ENCODE measurements at regions not wholly inside any gene's neighbourhood (a gene's known extent, or its start where the extent isn't known, plus 50 kb on each side); places are given as distances from the start of the nearest gene placed in this dataset.

DNA sequence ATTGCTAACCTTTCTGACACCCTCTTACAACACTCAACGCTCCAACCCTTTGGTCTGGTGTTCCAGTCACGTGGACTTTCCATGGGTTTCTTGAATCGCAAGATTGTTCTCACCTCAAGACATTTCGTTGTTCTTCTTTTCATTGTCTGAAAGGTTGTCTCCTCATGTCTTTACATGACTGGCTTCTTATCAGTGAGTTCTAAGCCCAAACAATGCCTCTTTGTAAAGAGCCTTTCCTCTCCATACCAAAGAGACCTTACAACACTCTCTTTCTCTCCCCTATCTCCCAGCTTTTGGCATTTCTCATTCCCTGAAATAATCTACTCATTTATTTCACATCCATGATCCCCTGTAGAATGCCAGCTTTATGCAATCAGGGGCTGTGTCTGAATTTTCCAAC lies 1144.8 kb downstream of the AACS start:
- TF ChIP-seq, protein P1, sequence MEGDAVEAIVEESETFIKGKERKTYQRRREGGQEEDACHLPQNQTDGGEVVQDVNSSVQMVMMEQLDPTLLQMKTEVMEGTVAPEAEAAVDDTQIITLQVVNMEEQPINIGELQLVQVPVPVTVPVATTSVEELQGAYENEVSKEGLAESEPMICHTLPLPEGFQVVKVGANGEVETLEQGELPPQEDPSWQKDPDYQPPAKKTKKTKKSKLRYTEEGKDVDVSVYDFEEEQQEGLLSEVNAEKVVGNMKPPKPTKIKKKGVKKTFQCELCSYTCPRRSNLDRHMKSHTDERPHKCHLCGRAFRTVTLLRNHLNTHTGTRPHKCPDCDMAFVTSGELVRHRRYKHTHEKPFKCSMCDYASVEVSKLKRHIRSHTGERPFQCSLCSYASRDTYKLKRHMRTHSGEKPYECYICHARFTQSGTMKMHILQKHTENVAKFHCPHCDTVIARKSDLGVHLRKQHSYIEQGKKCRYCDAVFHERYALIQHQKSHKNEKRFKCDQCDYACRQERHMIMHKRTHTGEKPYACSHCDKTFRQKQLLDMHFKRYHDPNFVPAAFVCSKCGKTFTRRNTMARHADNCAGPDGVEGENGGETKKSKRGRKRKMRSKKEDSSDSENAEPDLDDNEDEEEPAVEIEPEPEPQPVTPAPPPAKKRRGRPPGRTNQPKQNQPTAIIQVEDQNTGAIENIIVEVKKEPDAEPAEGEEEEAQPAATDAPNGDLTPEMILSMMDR (IDR thresholded peaks at IDR 0.05; ENCODE audit: low read depth, low read length, missing control alignments), result no peak
- no peak for DNase-seq (ENCODE audit: extremely low read depth, low read depth)
- H3K4me3 ChIP-seq (replicated peaks; ENCODE audit: low read depth, low read length), result no peak overlapping the region

DNA sequence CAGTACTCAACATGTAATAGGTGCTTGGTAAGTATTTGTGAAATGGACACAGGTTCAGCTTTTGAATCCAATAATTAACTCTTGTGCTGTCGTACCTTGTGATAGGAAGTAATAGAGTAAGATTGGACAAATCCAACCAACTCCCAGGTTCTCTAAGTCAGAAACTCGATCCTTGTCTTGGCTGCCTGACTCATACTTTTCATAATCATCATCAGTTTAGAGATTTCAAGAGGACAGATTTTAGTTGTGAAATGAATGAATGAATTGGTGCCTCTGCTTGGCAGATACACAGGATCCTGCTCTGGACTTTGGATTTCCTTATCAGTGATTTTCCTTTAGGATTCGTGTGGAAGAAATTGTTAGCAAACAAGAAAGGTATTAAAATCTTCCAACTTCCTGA lies 1145.2 kb downstream of the AACS start:
- no peak overlapping the region for H3K4me3 ChIP-seq (replicated peaks; ENCODE audit: low read depth, low read length)
- TF ChIP-seq, protein P1 (IDR thresholded peaks at IDR 0.05; ENCODE audit: low read depth, low read length, missing control alignments), result no peak
- no peak for DNase-seq (ENCODE audit: extremely low read depth, low read depth)

DNA sequence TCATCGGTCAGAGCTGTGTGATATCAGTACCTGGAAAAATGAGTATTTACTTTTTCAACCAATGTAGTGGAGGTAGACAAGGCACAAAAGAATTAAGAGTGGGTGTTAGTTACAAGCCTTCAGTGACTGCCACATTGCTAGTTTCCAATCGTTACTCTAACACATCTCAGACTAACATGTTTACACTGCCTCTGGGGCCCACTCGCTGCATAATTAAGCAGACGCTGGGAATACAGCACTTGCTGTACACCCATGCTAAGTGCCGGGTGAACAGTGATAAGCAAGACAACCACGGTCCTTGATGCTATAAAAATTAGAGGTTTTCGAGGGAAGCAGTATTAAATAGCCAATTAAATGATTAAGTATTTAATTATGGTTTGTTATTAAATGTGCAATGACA lies 1147.6 kb downstream of the AACS start:
- no peak for DNase-seq (ENCODE audit: extremely low read depth, low read depth)
- no peak overlapping the region for H3K4me3 ChIP-seq (replicated peaks; ENCODE audit: low read depth, low read length)
- TF ChIP-seq, protein P1 (IDR thresholded peaks at IDR 0.05; ENCODE audit: low read depth, low read length, missing control alignments), result no peak

DNA sequence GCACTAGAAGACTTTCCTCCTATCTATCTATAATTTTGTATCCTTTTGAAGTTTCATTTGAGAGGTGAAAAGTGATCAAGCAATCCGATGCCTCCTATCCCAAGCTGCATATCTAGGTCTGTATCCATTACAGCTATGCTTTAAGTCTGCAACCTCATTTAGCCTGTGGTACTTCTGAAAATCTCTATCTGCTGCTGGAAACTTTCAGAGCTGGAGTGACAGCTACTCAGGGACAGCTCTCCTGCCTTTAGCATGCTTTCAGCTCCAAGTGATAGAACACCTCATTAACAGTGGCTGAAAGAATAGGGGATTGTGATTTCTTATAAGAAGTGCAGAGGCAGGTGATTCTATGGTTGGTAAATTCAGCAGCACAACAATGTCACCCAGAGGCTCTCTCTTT lies 1153.5 kb downstream of the AACS start:
- no peak overlapping the region for H3K4me3 ChIP-seq (replicated peaks; ENCODE audit: low read depth, low read length)
- TF ChIP-seq, protein P1 (IDR thresholded peaks at IDR 0.05; ENCODE audit: low read depth, low read length, missing control alignments), result no peak
- DNase-seq (ENCODE audit: extremely low read depth, low read depth), result no peak

DNA sequence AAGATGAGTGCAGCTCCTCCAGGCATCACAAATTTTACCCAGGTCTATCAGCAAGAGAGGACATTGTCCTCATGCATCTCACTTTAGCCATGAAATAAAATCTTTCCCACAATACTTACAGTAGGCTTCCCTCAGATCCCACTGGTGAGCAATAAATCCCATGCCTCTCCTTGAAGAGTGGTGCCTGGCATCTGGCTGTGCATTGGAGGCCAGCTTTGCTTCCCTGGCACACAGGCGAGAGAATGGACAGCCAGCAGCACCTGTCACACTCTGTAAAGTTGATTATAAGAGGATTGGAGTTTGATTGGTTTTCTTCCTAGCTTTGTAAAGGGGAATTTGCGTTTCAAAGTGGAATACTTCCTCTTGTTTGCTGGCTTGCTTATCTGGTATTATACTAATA lies 1153.9 kb downstream of the AACS start:
- DNase-seq (ENCODE audit: extremely low read depth, low read depth), result no peak
- TF ChIP-seq, protein P1 (IDR thresholded peaks at IDR 0.05; ENCODE audit: low read depth, low read length, missing control alignments), result no peak
- no peak overlapping the region for H3K4me3 ChIP-seq (replicated peaks; ENCODE audit: low read depth, low read length)

DNA sequence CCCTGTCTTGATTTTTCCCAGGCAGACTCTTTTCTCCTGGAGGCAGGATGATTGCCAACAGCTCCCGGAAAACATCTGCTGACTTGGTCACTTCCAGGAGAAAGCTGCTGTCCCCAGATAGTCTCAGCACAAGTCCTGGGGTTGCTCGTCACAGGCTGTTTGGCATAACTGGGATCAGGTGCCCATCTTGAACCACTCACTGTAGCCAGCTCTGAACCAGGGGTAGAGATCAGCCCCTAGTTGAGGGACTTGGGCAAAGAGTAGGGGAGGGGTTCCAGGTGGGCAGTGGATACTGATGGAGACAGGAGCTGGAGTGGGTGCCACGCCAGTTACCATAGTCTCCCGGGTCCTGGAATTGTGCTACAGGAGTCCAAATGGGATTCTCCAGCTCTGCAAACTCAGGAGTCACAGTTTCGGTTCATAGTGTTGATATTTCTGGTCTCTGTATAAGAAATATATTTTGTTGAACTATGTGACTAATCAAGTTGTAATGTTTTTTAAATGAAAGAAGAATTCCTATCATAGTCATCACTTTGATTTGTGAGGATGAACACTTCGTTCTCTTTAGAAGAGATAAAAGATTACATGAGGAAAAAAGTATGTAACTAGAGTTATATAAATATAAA lies 1154.5 kb downstream of the AACS start:
- H3K4me3 ChIP-seq (replicated peaks; ENCODE audit: low read depth, low read length), result no peak overlapping the region
- TF ChIP-seq, protein P1 (IDR thresholded peaks at IDR 0.05; ENCODE audit: low read depth, low read length, missing control alignments), result no peak
- no peak for DNase-seq (ENCODE audit: extremely low read depth, low read depth)

DNA sequence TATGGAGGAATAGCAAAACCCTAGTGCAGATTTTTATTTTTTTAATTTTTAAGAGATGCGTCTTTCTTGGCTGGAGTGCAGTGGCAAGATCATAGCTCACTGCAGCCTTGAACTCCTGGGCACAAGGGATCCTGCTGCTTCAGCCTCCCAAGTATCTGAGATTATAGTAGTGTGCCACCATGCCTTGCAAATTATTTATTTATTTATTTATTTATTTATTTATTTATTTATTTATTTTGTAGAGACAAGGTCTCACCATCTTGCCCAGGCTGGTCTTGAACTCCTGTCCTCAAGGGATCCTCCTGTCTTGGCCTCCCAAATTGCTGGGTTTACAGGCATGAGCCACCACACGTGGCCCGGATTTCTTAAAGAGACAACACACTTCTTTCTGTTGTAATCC lies 1158.8 kb downstream of the AACS start:
- TF ChIP-seq, protein P1 (IDR thresholded peaks at IDR 0.05; ENCODE audit: low read depth, low read length, missing control alignments), result no peak
- no peak for DNase-seq (ENCODE audit: extremely low read depth, low read depth)
- H3K4me3 ChIP-seq (replicated peaks; ENCODE audit: low read depth, low read length), result no peak overlapping the region
